Mesodermal cell (in vitro differentiated cells): ENCODE measurements at regions not wholly inside any gene's neighbourhood (a gene's known extent, or its start where the extent isn't known, plus 50 kb on each side); places are given as distances from the start of the nearest gene placed in this dataset.

ENCODE experiments used
- H3K27ac ChIP-seq: 2 replicates; pipeline ENCODE4 v1.7.0; 2013; ENCODE audit warnings: mild to moderate bottlenecking, low read depth, low read length, moderate library complexity; ENCODE audit not compliant: severe bottlenecking
- H3K36me3 ChIP-seq: 2 replicates; pipeline ENCODE4 v1.7.1; 2013; ENCODE audit warnings: mild to moderate bottlenecking, low read length, moderate library complexity; ENCODE audit not compliant: control insufficient read depth, insufficient read depth
- H3K4me1 ChIP-seq: one replicate; pipeline ENCODE4 v1.7.1; 2013; ENCODE audit warnings: mild to moderate bottlenecking, low read length; ENCODE audit not compliant: insufficient read depth, control insufficient read depth, poor library complexity, severe bottlenecking
- H3K4me3 ChIP-seq: 2 replicates; pipeline ENCODE4 v1.7.0; 2013; ENCODE audit warnings: low read length, control low read depth, mild to moderate bottlenecking; ENCODE audit not compliant: insufficient read depth, poor library complexity, severe bottlenecking; ENCODE audit errors: extremely low read depth
- H3K9me3 ChIP-seq: 2 replicates; pipeline ENCODE4 v1.7.1; 2013; ENCODE audit warnings: mild to moderate bottlenecking, low read length, moderate library complexity; ENCODE audit not compliant: control insufficient read depth
- WGBS, 2 experiments: methylation state at CpG; one replicate each; pipeline ENCODE4 v1.1.5; 2013; ENCODE audit warnings: missing lambda C conversion rate in 2 of 2; ENCODE audit not compliant: insufficient coverage in 2 of 2; 5-methylcytosine and 5-hydroxymethylcytosine counted together

DNA sequence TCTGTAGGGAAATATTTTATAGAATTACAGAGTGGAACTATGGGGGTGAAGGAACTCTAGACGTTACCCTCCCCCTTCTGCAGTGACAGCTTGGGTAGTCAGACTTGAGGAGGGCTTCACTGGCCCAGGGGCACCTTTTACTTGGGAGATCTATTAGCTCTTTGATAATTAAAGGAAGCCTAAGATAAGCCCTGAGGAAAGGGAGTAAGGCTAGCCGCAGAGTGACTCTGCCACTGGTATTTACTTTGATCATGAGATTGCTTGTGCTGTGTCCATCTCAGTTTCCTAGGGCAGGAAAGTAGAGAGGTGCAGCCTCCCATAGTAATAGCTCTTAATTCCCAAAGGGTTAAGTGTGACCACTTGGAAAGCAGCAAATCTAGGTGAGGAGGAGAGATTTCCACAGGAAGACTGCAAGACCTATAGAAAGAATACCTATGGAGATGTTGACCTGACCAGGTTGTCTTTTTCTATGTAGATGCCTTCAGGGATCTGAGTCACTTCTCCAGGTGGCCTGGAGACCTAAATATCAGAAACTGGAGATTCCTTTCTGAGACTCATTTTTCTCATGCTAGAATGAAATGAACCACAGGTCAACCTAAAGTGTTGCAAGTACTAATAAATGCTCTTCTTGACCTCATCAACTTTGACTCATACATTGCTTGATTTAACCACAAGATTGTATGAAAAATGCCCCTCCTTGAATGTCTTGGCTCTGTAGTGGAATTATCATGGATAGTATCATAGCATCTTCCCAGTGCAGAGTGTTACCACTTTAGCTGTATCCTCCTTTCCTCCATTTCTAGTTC lies 447.3 kb upstream of the GHITM start:
- 80 to 100% methylated on average over 1 to 2 of the region's 2 CpGs for WGBS, 2 experiments
- Histone ChIP-seq H3K27ac (no peak overlapping the region), H3K36me3 (no peaks in the 10 kb centered on the region), H3K9me3 (no peaks in the 10 kb centered on the region), H3K4me1 (no peaks in the 10 kb centered on the region), H3K4me3 (no peak overlapping the region)

DNA sequence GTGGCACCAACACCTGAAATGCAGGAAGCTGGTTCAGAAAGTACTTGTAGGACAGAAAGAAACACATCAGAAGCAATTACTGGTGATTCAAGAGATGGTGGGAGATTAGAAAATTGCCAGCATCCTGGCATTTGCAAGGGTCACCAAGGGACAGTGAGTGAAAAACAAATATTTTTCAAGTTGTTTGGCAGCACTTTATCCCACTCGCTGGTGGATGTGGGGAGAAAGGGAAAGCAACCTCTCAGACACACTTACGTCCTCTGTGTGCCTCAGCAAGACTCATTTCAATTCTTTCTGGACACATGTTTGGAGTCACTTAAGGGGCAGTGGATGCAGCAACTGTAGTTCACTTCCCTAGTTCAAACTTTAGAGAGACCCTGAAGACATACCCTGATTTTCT lies 440.4 kb upstream of the GHITM start:
- Histone ChIP-seq H3K27ac (no peak overlapping the region), H3K4me1 (no peaks in the 10 kb centered on the region), H3K9me3 (no peaks in the 10 kb centered on the region), H3K36me3 (no peaks in the 10 kb centered on the region), H3K4me3 (no peak overlapping the region)
- 80% methylated on average over 2 of the region's 2 CpGs; no CpG with 5 or more reads in 1 of the 2 experiments for WGBS, 2 experiments

DNA sequence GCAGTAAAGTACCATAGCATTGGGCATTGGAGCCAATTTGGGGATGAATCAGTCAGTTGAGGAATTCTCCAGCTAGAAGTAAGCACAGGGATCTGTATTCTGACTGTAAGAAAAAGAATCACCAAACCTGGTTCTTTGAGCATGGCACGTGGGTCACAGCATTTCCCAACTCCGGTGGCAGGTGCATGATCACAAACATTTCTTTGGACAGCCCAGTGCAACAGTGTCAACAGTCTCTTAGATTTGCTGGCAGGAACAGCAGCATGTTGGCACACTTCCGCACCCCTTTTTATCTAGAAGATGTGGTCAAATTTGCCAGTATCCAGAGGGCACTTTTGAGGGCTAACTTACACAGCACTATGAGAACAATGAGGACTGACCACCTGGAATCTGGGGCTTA lies 437.5 kb upstream of the GHITM start:
- H3K4me1 ChIP-seq = no peaks in the 10 kb centered on the region
- 67% methylated on average over 3 of the region's 3 CpGs for WGBS, 2 experiments
- H3K36me3 ChIP-seq = no peaks in the 10 kb centered on the region
- no peaks in the 10 kb centered on the region for H3K9me3 ChIP-seq
- no peak overlapping the region for H3K27ac ChIP-seq
- H3K4me3 ChIP-seq = no peak overlapping the region

DNA sequence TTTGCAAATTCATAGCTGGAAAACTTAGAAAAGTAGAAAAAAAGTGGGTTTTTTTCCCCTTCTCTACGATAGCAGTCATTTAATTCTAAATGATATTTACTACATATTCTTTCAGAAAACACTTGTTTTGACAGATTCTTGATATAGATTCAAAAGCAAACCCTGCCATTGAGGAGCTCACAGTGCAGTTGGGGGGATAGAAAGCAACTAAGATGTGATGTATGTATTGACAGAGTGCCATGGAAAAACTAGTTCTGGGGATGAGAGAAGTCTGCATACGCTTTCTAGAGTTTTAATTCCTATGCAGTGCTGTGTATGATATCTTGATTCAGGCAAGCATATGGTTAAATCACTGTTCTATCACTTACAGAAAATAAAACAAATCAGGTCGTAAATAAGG lies 436.6 kb upstream of the GHITM start:
- H3K4me1 ChIP-seq = no peaks in the 10 kb centered on the region
- 40% methylated on average over 1 of the region's 3 CpGs; no CpG with 5 or more reads in 1 of the 2 experiments for WGBS, 2 experiments
- H3K4me3 ChIP-seq = no peak overlapping the region
- H3K27ac ChIP-seq = no peak overlapping the region
- H3K9me3 ChIP-seq = no peaks in the 10 kb centered on the region
- H3K36me3 ChIP-seq = no peaks in the 10 kb centered on the region

DNA sequence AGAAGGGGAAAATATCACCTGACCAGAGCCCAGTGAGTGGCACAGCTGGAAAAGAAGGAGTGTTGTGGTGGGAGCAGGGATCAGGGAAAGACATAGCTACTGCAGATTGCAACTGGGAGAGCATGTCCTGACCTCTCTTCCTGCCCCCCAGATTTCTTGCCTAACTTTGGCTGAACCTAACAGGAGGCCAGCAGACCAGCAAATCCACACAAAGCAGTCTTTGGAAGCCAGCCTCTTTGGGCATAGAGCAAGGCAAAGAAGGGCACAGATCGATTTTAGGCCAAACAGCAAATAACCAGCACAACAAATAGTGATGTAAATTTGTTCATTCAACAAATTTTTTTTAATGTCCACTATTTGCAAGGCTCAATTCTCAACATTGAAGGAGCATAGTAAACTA lies 433.2 kb upstream of the GHITM start:
- Histone ChIP-seq H3K36me3 (no peaks in the 10 kb centered on the region), H3K4me3 (no peak overlapping the region), H3K9me3 (no peaks in the 10 kb centered on the region), H3K4me1 (no peaks in the 10 kb centered on the region), H3K27ac (no peak overlapping the region)
- no CpG with 5 or more reads among the region's 1 CpG for WGBS, 2 experiments

DNA sequence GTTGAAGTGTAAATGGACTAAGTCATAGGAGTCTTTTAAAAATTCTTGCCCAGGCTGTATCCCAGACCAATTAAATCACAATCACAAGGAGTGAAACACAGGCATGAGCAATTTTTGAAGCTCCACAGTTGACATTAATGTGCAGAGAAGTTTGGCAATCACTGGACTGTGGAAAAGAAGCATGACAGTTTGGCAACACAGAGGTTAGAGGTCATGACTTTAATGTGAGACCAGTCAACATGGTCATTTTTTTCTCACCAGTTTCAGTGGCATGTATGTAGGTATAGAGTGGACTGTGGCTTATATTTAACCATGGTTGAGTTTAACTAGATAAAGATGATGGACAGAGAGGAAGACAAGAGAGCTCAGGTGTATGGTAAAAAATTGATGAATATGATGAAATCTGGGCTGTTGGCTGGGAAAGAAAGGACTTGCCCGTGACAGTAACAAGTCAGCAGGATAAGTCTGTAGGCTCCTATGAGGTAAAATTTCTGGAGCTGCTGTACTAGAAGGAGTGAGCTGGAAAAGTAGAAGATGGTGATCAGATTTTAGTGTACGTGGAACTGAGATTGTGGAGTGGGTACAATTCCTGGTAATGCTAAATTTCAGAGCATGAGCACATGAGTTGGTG lies 432.2 kb upstream of the GHITM start:
- Histone ChIP-seq H3K36me3 (no peaks in the 10 kb centered on the region), H3K9me3 (no peaks in the 10 kb centered on the region), H3K4me1 (no peaks in the 10 kb centered on the region), H3K27ac (no peak overlapping the region), H3K4me3 (no peak overlapping the region)
- 76 to 94% methylated on average over 2 of the region's 2 CpGs for WGBS, 2 experiments

DNA sequence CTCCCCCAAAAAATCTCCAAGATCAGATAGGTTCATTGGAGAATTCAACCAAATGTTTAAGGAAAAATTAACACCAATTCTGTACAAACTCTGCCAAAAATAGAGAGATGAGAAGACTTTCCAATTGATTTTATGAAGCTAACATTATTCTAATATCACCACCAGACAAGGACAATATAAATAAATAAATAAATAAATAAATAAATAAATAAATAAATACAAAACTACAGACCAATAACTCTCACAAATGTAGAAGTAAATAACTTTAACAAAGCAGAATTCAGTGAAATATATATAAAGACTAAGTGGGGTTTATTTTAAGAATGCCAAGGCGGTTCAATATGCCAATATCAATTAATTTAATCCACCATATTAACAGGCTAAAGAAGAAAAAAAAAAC lies 425.9 kb upstream of the GHITM start:
- Histone ChIP-seq H3K27ac (no peak overlapping the region), H3K9me3 (no peaks in the 10 kb centered on the region), H3K36me3 (no peaks in the 10 kb centered on the region), H3K4me3 (no peak overlapping the region), H3K4me1 (no peaks in the 10 kb centered on the region)
- no CpG with 5 or more reads among the region's 1 CpG for WGBS, 2 experiments

DNA sequence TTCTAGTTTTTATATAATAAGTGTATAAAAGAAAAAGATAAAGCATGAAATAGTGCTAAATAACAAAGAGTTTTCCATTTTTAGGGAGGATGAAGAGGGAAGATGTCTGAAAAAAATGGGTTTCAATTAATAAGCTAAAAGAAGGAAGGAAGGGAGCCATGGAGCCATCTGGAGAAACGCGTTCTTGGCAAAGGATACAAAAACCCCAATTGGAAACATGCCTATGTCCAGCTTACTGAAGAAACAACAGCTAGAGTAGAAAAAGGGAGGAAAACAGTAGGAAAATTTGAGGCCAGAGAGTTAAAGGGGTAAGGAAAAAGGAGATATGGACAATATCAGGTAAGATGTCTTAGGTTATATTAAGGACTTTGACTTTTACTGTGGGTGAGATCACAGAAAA lies 416.2 kb upstream of the GHITM start:
- Histone ChIP-seq H3K4me1 (no peaks in the 10 kb centered on the region), H3K27ac (no peak overlapping the region)
- whole genome bisulfite sequencing, 2 experiments = 100% methylated on average over 2 of the region's 2 CpGs

DNA sequence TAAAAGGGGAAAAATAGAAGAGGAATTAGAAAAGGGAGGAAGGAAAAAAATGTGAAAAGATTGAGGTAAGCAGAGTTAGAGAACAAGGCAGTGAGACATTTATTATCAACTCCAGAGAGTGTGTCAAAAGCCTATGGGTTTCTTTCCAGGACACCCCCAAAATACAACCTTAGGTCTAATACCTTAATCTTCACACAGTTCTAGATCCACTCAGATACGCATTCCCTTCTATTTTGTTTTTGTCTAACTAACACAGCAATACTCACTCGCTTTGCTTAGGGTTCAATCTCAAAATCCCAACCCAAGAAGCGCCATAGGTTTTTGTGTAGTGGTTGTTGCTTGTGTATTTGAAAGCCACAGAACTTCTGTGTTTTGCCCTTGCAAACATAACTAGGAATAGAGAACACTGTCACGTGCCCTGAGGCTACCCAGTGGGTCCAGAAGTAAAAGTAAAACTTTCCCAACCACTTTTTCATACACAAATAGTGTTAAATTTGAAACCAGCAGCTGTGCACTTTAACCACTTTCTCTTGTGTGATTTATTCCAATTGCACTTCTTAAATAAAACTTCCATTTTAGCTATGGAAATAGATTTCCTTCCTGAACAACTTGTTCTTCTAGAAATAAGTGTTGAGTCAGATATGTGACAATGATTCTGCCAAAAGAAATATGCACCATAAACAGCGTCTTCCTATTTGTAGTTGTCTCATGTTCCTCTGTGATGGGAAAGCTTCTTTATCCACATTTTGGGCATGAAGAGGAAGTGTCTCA lies 414.7 kb upstream of the GHITM start:
- H3K36me3 ChIP-seq = no peaks in the 10 kb centered on the region
- H3K27ac ChIP-seq = no peak overlapping the region
- H3K4me3 ChIP-seq = no peak overlapping the region
- H3K9me3 ChIP-seq = peaks cover 6% of the 10 kb centered on the region
- no peaks in the 10 kb centered on the region for H3K4me1 ChIP-seq
- WGBS, 2 experiments = 80 to 82% methylated on average over 1 of the region's 5 CpGs

More for the DNA sequence above, 416.2 kb upstream of the GHITM start:
- Histone ChIP-seq H3K36me3 (no peaks in the 10 kb centered on the region), H3K9me3 (peaks cover 6% of the 10 kb centered on the region), H3K4me3 (no peak overlapping the region)

DNA sequence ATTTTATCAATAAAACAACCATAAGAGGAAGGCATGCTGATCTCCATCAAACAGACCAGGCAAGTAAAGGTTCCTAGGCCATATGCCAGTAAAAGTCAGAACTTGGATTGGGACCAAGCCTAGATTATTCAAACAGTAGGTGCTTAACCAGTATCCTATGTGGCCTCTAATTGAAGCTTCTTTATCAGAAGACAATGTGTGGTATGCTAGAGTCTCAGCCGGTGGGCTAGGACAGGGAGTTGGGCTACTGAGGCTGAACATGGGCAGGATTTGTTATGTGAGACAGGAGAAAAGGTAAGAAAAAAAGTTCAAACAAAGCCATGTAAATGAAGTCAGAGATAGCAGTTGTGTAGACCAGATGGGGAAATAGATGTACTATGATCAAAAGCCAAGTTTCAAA lies 413.7 kb upstream of the GHITM start:
- peaks cover 6% of the 10 kb centered on the region for H3K9me3 ChIP-seq
- WGBS, 2 experiments = 75 to 86% methylated on average over 1 of the region's 1 CpG
- H3K36me3 ChIP-seq = no peaks in the 10 kb centered on the region
- no peak overlapping the region for H3K4me3 ChIP-seq
- no peaks in the 10 kb centered on the region for H3K4me1 ChIP-seq
- no peak overlapping the region for H3K27ac ChIP-seq
